ENCODE measurements at regions not wholly inside any gene's neighbourhood (a gene's known extent, or its start where the extent isn't known, plus 50 kb on each side); places are given as distances from the start of the nearest gene placed in this dataset.

GRCh38 chr17:15051933-15052332, 213.2 kb downstream of the PMP22 start:
- Histone ChIP-seq H4K20me1 (replicated peaks in 1 of 2; ENCODE audit: control insufficient read depth in 1 of 2, insufficient read depth in 2 of 2, low read length in 2 of 2) (no peaks in the 10 kb centered on the region), H2AK5ac (ENCODE audit: low read depth, low read length) (no peak overlapping the region), H2BK120ac (replicated peaks; ENCODE audit: low read depth, low read length) (no peak overlapping the region), H3K18ac (ENCODE audit: extremely low read depth, low read length) (no peak overlapping the region), H3K23me2 (ENCODE audit: low read depth, low read length) (no peaks in the 10 kb centered on the region), H3K27ac (ENCODE audit: low read depth, low read length) (no peak overlapping the region), H3K79me1 (ENCODE audit: low read depth, low read length) (no peaks in the 10 kb centered on the region), H2BK20ac (ENCODE audit: low read length) (no peak overlapping the region), H3K36me3 (ENCODE audit: control insufficient read depth in 2 of 4, insufficient read depth in 4 of 4, low read length in 3 of 4) (no peaks in the 10 kb centered on the region), H3K79me2 (ENCODE audit: control insufficient read depth in 1 of 2, insufficient read depth in 2 of 2, low read length in 2 of 2) (no peaks in the 10 kb centered on the region), H4K5ac (ENCODE audit: insufficient read length, low read depth, low read length) (no peak overlapping the region), H2BK12ac (ENCODE audit: low read depth, low read length) (no peak overlapping the region), H3K27me3 (replicated peaks in 1 of 4; ENCODE audit: control insufficient read depth in 3 of 4, extremely low read depth in 1 of 4, insufficient read depth in 3 of 4, low read length in 3 of 4) (no peaks in the 10 kb centered on the region), H3K9ac (replicated peaks in 1 of 4; ENCODE audit: extremely low read depth in 1 of 4, low read depth in 3 of 4, low read length in 3 of 4) (no peak overlapping the region), H3K9me3 (ENCODE audit: insufficient read depth in 2 of 2, low read depth in 1 of 2, low read length in 1 of 2) (peaks cover 0 to 8% of the 10 kb centered on the region in 2 experiments; a peak in 1 of 4 replicates), H3K4ac (replicated peaks; ENCODE audit: insufficient read length, low read depth, low read length) (no peak overlapping the region), H2BK15ac (ENCODE audit: low read length) (no peak overlapping the region), H3K4me3 (ENCODE audit: extremely low read depth in 1 of 4, insufficient read depth in 2 of 4, low read depth in 3 of 4, low read length in 4 of 4) (no peak overlapping the region), H2BK5ac (ENCODE audit: low read depth, low read length) (no peak overlapping the region), H2AFZ (ENCODE audit: low read length) (no peak overlapping the region), H3K4me1 (replicated peaks in 1 of 4; ENCODE audit: control insufficient read depth in 3 of 4, insufficient read depth in 4 of 4, low read length in 3 of 4) (peaks cover 6 to 16% (median 10%) of the 10 kb centered on the region in 4 experiments; a peak in 5 of 7 replicates), H3K56ac (replicated peaks; ENCODE audit: insufficient read length, low read depth, low read length) (no peak overlapping the region), H3K23ac (ENCODE audit: insufficient read length) (no peak overlapping the region), H3K4me2 (ENCODE audit: insufficient read depth in 1 of 2, low read depth in 2 of 2, low read length in 2 of 2) (no peak overlapping the region), H4K8ac (ENCODE audit: extremely low read depth, insufficient read depth, low read length) (no peak overlapping the region), H3K14ac (ENCODE audit: insufficient read length) (no peak overlapping the region), H4K91ac (replicated peaks; ENCODE audit: insufficient read length, low read length) (no peak overlapping the region)
- 98% methylated on average over 4 of the region's 4 CpGs; no CpG with 5 or more reads in 1 of the 2 experiments for WGBS, 2 experiments (ENCODE audit: extremely low coverage in 1 of 2, insufficient coverage in 1 of 2, insufficient read length in 1 of 2, insufficient replicate concordance in 2 of 2, low coverage in 1 of 2, low lambda C conversion rate in 2 of 2, missing lambda C conversion rate in 1 of 2)
- ChIA-PET CTCF (ENCODE audit: partially characterized antibody) (no interaction called here), POLR2A (ENCODE audit: partially characterized antibody) (interaction anchor here (1.1 kb wide), 1 partner anchor 15 kb away, joined by 3 read pairs; no protein-coding TSS in a partner anchor)
- DNase-seq (ENCODE audit: low read depth in 1 of 2, low spot score in 2 of 2) (no peak), FAIRE-seq (no peak)
- TF ChIP-seq RNF2 (IDR thresholded peaks at IDR 0.05; ENCODE audit: borderline replicate concordance, low read depth, low read length, missing control alignments, poor library complexity, severe bottlenecking), result no peak
- no peak for TF ChIP-seq POLR2AphosphoS5 (IDR thresholded peaks at IDR 0.05; ENCODE audit: low read depth, low read length)
- no peak for TF ChIP-seq ATF2 (IDR thresholded peaks at IDR 0.05; ENCODE audit: low read length)
- no peak for TF ChIP-seq E2F6 (IDR thresholded peaks at IDR 0.05)
- no peak for TF ChIP-seq BACH1 (IDR thresholded peaks at IDR 0.05; ENCODE audit: low read length)
- no peak for TF ChIP-seq KDM1A (IDR thresholded peaks at IDR 0.05; ENCODE audit: borderline replicate concordance, low read length)
- TF ChIP-seq RXRA (IDR thresholded peaks at IDR 0.05; ENCODE audit: insufficient read depth, low read depth, low read length), result no peak
- no peak for TF ChIP-seq HDAC2 (IDR thresholded peaks at IDR 0.05; ENCODE audit: borderline replicate concordance in 1 of 2, low read depth in 2 of 2, low read length in 2 of 2)
- no peak for TF ChIP-seq GABPA (IDR thresholded peaks at IDR 0.05; ENCODE audit: borderline replicate concordance, insufficient read depth, low read length)
- TF ChIP-seq JUN (IDR thresholded peaks at IDR 0.05; ENCODE audit: low read depth, low read length), result no peak
- no peak for TF ChIP-seq KDM5A (IDR thresholded peaks at IDR 0.05; ENCODE audit: low read length)

Measured in H1 (cell line).